ENCODE measurements at regions not wholly inside any gene's neighbourhood (a gene's known extent, or its start where the extent isn't known, plus 50 kb on each side); places are given as distances from the start of the nearest gene placed in this dataset.

GRCh38 chr2:64836566-64836965 is 152.6 kb upstream of the SLC1A4 start:
- DNase-seq: no peak

- DNase-seq: no peak
These were observed 152.0 kb upstream of the SLC1A4 start for GRCh38 chr2:64837116-64837731.

GRCh38 chr2:64837925-64838641 is 151.1 kb upstream of the SLC1A4 start:
- DNase-seq: no peak

GRCh38 chr2:64838817-64839216 is 150.4 kb upstream of the SLC1A4 start:
- no peak for DNase-seq

GRCh38 chr2:64839844-64840243 is 149.4 kb upstream of the SLC1A4 start:
- DNase-seq: no peak

- DNase-seq: no peak
These were observed 148.7 kb upstream of the SLC1A4 start for GRCh38 chr2:64840426-64840881.

GRCh38 chr2:64841461-64841860 is 147.7 kb upstream of the SLC1A4 start:
- DNase-seq: no peak

GRCh38 chr2:64842030-64842429 is 147.2 kb upstream of the SLC1A4 start:
- no peak for DNase-seq

GRCh38 chr2:64844087-64844486 is 145.1 kb upstream of the SLC1A4 start:
- DNase-seq: no peak

GRCh38 chr2:64845273-64845905 is 143.8 kb upstream of the SLC1A4 start:
- no peak for DNase-seq

- no peak for DNase-seq
These were observed 143.0 kb upstream of the SLC1A4 start for GRCh38 chr2:64846177-64846576.

GRCh38 chr2:64847930-64848329 is 141.3 kb upstream of the SLC1A4 start:
- no peak for DNase-seq

- no peak for DNase-seq
These were observed 140.8 kb upstream of the SLC1A4 start for GRCh38 chr2:64848363-64848762.

- no peak for DNase-seq
These were observed 140.3 kb upstream of the SLC1A4 start for GRCh38 chr2:64848945-64849344.

GRCh38 chr2:64850642-64851041 is 138.6 kb upstream of the SLC1A4 start:
- DNase-seq: no peak

GRCh38 chr2:64852771-64853241 is 136.4 kb upstream of the SLC1A4 start:
- no peak for DNase-seq

GRCh38 chr2:64853306-64853705 is 135.9 kb upstream of the SLC1A4 start:
- DNase-seq: no peak

GRCh38 chr2:64853894-64854293 is 135.3 kb upstream of the SLC1A4 start:
- no peak for DNase-seq

- no peak for DNase-seq
These were observed 134.4 kb upstream of the SLC1A4 start for GRCh38 chr2:64854773-64855237.

- no peak for DNase-seq
These were observed 131.4 kb upstream of the SLC1A4 start for GRCh38 chr2:64857581-64858471.

- DNase-seq: no peak
These were observed 130.5 kb upstream of the SLC1A4 start for GRCh38 chr2:64858541-64859311.
